ENCODE measurements at regions not wholly inside any gene's neighbourhood (a gene's known extent, or its start where the extent isn't known, plus 50 kb on each side); places are given as distances from the start of the nearest gene placed in this dataset.
A peak's percentile ranks its signal among the peaks of the same experiment; 100 is the strongest.
"Not testable (repeated sequence)": the region's sequence is repeated elsewhere in the genome, so short reads cannot be mapped to it uniquely, and the experiment has no call there.

- WGBS, 2 donors: 83 to 86% methylated on average over 2 of the region's 2 CpGs
- intact Hi-C loops (cut with DNase I; ENCODE audit: low total_unique reads): no loop called here
- no peak for DNase-seq (ENCODE audit: low spot score in 2 of 2)
- TF ChIP-seq CTCF (IDR thresholded peaks at IDR 0.05) (no peak), POLR2A (IDR thresholded peaks at IDR 0.05) (no peak)
- no peak overlapping the region for H3K4me3 ChIP-seq (ENCODE audit: low read depth, poor library complexity, severe bottlenecking)
These were observed 160.0 kb upstream of the SPRY1 start for GRCh38 chr4:123236606-123237005.

DNA sequence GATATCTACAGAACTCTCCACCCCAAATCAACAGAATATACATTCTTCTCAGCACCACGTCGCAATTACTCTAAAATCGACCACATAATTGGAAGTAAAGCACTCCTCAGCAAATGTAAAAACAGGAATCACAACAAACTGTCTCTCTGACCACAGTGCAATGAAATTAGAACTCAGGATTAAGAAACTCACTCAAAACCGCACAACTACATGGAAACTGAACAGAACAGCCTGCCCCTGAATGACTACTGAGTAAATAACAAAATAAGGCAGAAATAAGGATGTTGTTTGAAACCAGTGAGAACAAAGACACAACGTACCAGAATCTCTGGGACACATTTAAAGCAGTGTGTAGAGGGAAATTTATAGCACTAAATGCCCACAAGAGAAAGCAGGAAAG, 156.3 kb upstream of the SPRY1 start:
- 91 to 97% methylated on average over 5 of the region's 5 CpGs for WGBS, 2 donors
- not testable (repeated sequence) for H3K4me3 ChIP-seq (ENCODE audit: low read depth, poor library complexity, severe bottlenecking)

DNA sequence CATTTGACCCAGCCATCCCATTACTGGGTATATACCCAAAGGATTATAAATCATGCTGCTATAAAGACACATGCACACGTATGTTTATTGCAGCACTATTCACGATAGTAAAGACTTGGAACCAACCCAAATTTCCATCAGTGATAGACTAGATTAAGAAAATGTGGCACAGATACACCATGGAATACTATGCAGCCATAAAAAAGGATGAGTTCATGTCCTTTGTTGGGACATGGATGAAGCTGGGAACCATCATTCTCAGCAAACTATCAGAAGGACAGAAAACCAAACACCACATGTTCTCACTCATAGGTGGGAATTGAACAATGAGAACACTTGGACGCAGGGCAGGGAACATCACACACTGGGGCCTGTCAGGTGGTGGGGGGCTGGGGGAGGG, 153.4 kb upstream of the SPRY1 start:
- 84 to 87% methylated on average over 3 of the region's 3 CpGs for WGBS, 2 donors
- intact Hi-C loops (cut with DNase I; ENCODE audit: low total_unique reads); DNase-seq (ENCODE audit: low spot score in 2 of 2); H3K4me3 ChIP-seq (ENCODE audit: low read depth, poor library complexity, severe bottlenecking): not testable (repeated sequence)

More for the DNA sequence above, 156.3 kb upstream of the SPRY1 start:
- intact Hi-C loops (cut with DNase I; ENCODE audit: low total_unique reads); DNase-seq (ENCODE audit: low spot score in 2 of 2): not testable (repeated sequence)

- intact Hi-C loops (cut with DNase I; ENCODE audit: low total_unique reads): no loop called here
- WGBS, 2 donors: 38 to 50% methylated on average over 6 of the region's 6 CpGs
- H3K4me3 ChIP-seq (ENCODE audit: low read depth, poor library complexity, severe bottlenecking): no peak overlapping the region
- peak; percentile 71 to 87 for DNase-seq (ENCODE audit: low spot score in 2 of 2)
- no peak for TF ChIP-seq CTCF (IDR thresholded peaks at IDR 0.05)
- TF ChIP-seq POLR2A (IDR thresholded peaks at IDR 0.05): no peak
These were observed 152.5 kb upstream of the SPRY1 start for GRCh38 chr4:123244137-123244536.

DNA sequence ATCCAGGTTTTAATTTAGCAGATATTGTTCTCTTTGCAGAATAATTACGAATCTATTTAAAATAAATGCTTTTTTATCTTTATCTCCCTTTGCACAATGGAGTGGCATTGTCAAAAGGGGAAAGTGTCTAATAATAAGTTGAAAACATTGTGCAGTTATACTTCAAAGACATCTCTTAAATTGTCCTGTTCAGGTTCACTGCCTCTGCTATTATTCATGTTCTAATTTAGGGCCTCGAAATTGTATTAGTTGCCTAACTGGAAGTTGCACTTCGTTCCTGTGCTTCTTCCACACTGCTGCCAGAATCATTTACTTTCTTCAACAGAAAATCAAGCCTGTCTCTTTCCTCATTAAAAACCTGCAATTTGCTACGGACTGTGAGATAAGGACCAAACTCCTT, 150.5 kb upstream of the SPRY1 start:
- 34 to 44% methylated on average over 4 of the region's 4 CpGs for WGBS, 2 donors
- intact Hi-C loops (cut with DNase I; ENCODE audit: low total_unique reads): no loop called here
- no peak for DNase-seq (ENCODE audit: low spot score in 2 of 2)
- no peak for TF ChIP-seq POLR2A (IDR thresholded peaks at IDR 0.05)
- TF ChIP-seq CTCF (IDR thresholded peaks at IDR 0.05): no peak
- H3K4me3 ChIP-seq (ENCODE audit: low read depth, poor library complexity, severe bottlenecking): no peak overlapping the region

- TF ChIP-seq CTCF (IDR thresholded peaks at IDR 0.05) (no peak), POLR2A (IDR thresholded peaks at IDR 0.05) (no peak)
- WGBS, 2 donors: 30 to 38% methylated on average over 1 of the region's 1 CpG
- intact Hi-C loops (cut with DNase I; ENCODE audit: low total_unique reads): no loop called here
- DNase-seq (ENCODE audit: low spot score in 2 of 2): no peak
- H3K4me3 ChIP-seq (ENCODE audit: low read depth, poor library complexity, severe bottlenecking): no peak overlapping the region
These were observed 148.4 kb upstream of the SPRY1 start for GRCh38 chr4:123248085-123248659.

DNA sequence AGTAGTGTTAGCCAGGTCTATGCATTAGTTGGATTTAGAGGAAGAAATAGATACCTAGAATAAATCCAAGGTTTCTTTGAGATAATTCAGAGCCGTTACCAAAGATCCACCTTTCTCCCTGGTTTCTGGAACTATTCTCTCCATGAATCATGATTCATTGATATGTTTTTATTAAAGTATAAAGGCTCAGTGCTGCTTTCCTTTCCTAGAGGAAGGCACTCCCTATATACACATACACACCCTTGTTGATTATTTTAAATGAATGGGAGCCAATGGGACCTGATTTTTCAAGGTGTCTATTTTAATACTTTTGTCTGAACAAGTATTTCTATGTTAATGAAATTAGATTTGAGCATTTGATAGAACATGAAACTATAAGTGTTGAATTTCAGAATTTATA, 146.8 kb upstream of the SPRY1 start:
- TF ChIP-seq POLR2A (IDR thresholded peaks at IDR 0.05) (no peak), CTCF (IDR thresholded peaks at IDR 0.05) (no peak)
- 40 to 44% methylated on average over 1 of the region's 1 CpG for WGBS, 2 donors
- DNase-seq (ENCODE audit: low spot score in 2 of 2): no peak
- H3K4me3 ChIP-seq (ENCODE audit: low read depth, poor library complexity, severe bottlenecking): no peak overlapping the region
- intact Hi-C loops (cut with DNase I; ENCODE audit: low total_unique reads): no loop called here
